K562 (cell line): ENCODE measurements at regions not wholly inside any gene's neighbourhood (a gene's known extent, or its start where the extent isn't known, plus 50 kb on each side); places are given as distances from the start of the nearest gene placed in this dataset.

ENCODE experiments used
- ATAC-seq: fragments of 200-7000 bp; cut with Tn5 transposase; 3 replicates; pipeline ENCODE4 v1.9.1; 2020; ENCODE audit warnings: moderate library complexity
- BruUV-seq: library from RNA; stranded (reverse); fragments of 400-500 nt; replicated peaks from 2 replicates; lab custom pipeline; 2021; lab: Mats Ljungman, UMichigan
- CTCF ChIA-PET: fragments of 300-600 bp; formaldehyde crosslinking; extraction: SDS; loops from one replicate; lab custom pipeline; 2021; ENCODE audit warnings: low intra/inter-chr PET ratio; lab: Yijun Ruan, JAX
- POLR2A ChIA-PET: fragments of 300-600, 350-650 bp; sonication (Branson Sonifier 250); formaldehyde crosslinking; extraction: SDS; loops from one replicate; lab custom pipeline; 2021; ENCODE audit warnings: antibody characterized with exemption, inconsistent platforms; lab: Yijun Ruan, JAX
- DNase-seq, 4 experiments: peaks; one replicate each; pipeline versions ENCODE4 v3.0.0 to v3.0.0-alpha.2; 2011 to 2018; ENCODE audit warnings: low spot score in 3 of 4, mixed read lengths in 3 of 4; ENCODE audit errors: extremely low read depth in 1 of 4
- FAIRE-seq: peaks from 2 replicates; lab custom pipeline; 2011; peaks lifted over from hg19 to GRCh38; lab: Jason Lieb, UNC
- H2AFZ ChIP-seq: 2 replicates; pipeline ENCODE4 v1.6.0; 2011; ENCODE audit warnings: low read depth, low read length, control low read depth, inconsistent platforms
- H3K27ac ChIP-seq: fragments of 200-600 bp; 3 replicates; pipeline ENCODE4 v1.8.0; 2011; ENCODE audit warnings: low read depth, mild to moderate bottlenecking, control low read depth, inconsistent platforms, low read length, moderate library complexity, mixed read lengths; ENCODE audit errors: extremely low read depth
- H3K27me3 ChIP-seq, 2 experiments: fragments of 300-600 bp in 1 of 2; 2 replicates in 1 of 2; 3 replicates in 1 of 2; pipeline versions ENCODE4 v1.6.0 to v1.8.0; 2011; ENCODE audit warnings: inconsistent platforms in 2 of 2, low read length in 2 of 2, mild to moderate bottlenecking in 1 of 2, mixed read lengths in 1 of 2, moderate library complexity in 1 of 2; ENCODE audit not compliant: control insufficient read depth in 2 of 2, insufficient read depth in 2 of 2
- H3K36me3 ChIP-seq: fragments of 300-600 bp; 3 replicates; pipeline ENCODE4 v1.8.0; 2011; ENCODE audit warnings: mild to moderate bottlenecking, low read length, inconsistent platforms; ENCODE audit not compliant: control insufficient read depth, insufficient read depth
- H3K4me1 ChIP-seq, 2 experiments: fragments of 200-600 bp in 1 of 2; replicated peaks in 1 of 2; 2 replicates in 1 of 2; 3 replicates in 1 of 2; pipeline versions ENCODE4 v1.5.1 to v1.8.0; 2011; ENCODE audit warnings: inconsistent platforms in 2 of 2, low read length in 2 of 2, mild to moderate bottlenecking in 1 of 2, mixed read lengths in 1 of 2, moderate library complexity in 1 of 2; ENCODE audit not compliant: control insufficient read depth in 2 of 2, insufficient read depth in 2 of 2
- H3K4me2 ChIP-seq: 2 replicates; pipeline ENCODE4 v1.6.1; 2011; ENCODE audit warnings: low read length, control low read depth, inconsistent platforms, mixed read lengths; ENCODE audit not compliant: insufficient read depth
- H3K4me3 ChIP-seq: fragments of 200-600 bp; sonication (generic), shearing (Covaris generic); 2 replicates; pipeline ENCODE4 v1.5.1; 2016; ENCODE audit warnings: control low read depth, inconsistent platforms
- H3K79me2 ChIP-seq: fragments of 200-600 bp; 3 replicates; pipeline ENCODE4 v1.8.0; 2011; ENCODE audit warnings: low read length, inconsistent platforms; ENCODE audit not compliant: control insufficient read depth, insufficient read depth
- H3K9ac ChIP-seq, 2 experiments: 2 replicates each; pipeline versions ENCODE4 v1.6.0 to v1.6.1; 2011; ENCODE audit warnings: low read depth in 2 of 2, low read length in 2 of 2, control low read depth in 1 of 2, inconsistent platforms in 1 of 2, mild to moderate bottlenecking in 1 of 2, mixed read lengths in 1 of 2; ENCODE audit not compliant: insufficient read depth in 1 of 2
- H3K9me1 ChIP-seq: one replicate; pipeline ENCODE4 v1.6.0; 2011; ENCODE audit warnings: inconsistent platforms, mild to moderate bottlenecking, low read length, moderate library complexity; ENCODE audit not compliant: control insufficient read depth, insufficient read depth
- H3K9me3 ChIP-seq: replicated peaks from 2 replicates; pipeline ENCODE4 v1.5.1; 2011; ENCODE audit warnings: low read depth, low read length, inconsistent platforms; ENCODE audit not compliant: control insufficient read depth, insufficient read depth
- H4K20me1 ChIP-seq: replicated peaks from 2 replicates; pipeline ENCODE4 v1.6.1; 2011; ENCODE audit warnings: low read length, inconsistent platforms, mixed read lengths; ENCODE audit not compliant: control insufficient read depth, insufficient read depth
- ESRRB ChIP-seq: fragments of 250-450 bp; sonication (Bioruptor Pico); IDR thresholded peaks from 2 replicates; pipeline ENCODE4 v1.5.0; 2020; ENCODE audit warnings: mild to moderate bottlenecking, moderate library complexity, borderline replicate concordance
- HBP1 ChIP-seq: fragments of 450-650 bp; formaldehyde crosslinking; IDR thresholded peaks from 2 replicates; pipeline ENCODE4 v1.4.0; 2022; ENCODE audit warnings: missing genetic modification characterization
- HES1 ChIP-seq: fragments of 450-650 bp; IDR thresholded peaks from 2 replicates; pipeline ENCODE4 v1.6.1; 2016; ENCODE audit warnings: low read depth, mild to moderate bottlenecking, moderate library complexity
- KDM1A ChIP-seq, 2 experiments: fragments of 450-650 bp; IDR thresholded peaks; 2 replicates each; pipeline ENCODE4 v1.6.1; 2016; ENCODE audit warnings: mild to moderate bottlenecking in 2 of 2
- KLF6 ChIP-seq: fragments of 250-450 bp; sonication (Bioruptor Pico); IDR thresholded peaks from 2 replicates; pipeline ENCODE4 v1.4.0; 2020; ENCODE audit warnings: mild to moderate bottlenecking, moderate library complexity, borderline replicate concordance
- MED1 ChIP-seq: sonication (generic); formaldehyde crosslinking; IDR thresholded peaks from 2 replicates; pipeline ENCODE4 v1.8.1; 2023; ENCODE audit warnings: missing genetic modification reagents, borderline replicate concordance
- MTA1 ChIP-seq: fragments of 450-650 bp; IDR thresholded peaks from 2 replicates; pipeline ENCODE4 v1.6.1; 2017; ENCODE audit warnings: borderline replicate concordance
- MXD1 ChIP-seq: fragments of 250-450 bp; sonication (Bioruptor Pico); IDR thresholded peaks from 2 replicates; pipeline ENCODE4 v1.8.0; 2021; ENCODE audit warnings: borderline replicate concordance, mild to moderate bottlenecking, moderate library complexity; ENCODE audit not compliant: poor library complexity, severe bottlenecking
- NR4A1 ChIP-seq, 2 experiments: fragments of 250-450 bp in 1 of 2; fragments of 450-650 bp in 1 of 2; sonication (Bioruptor Pico) in 1 of 2; IDR thresholded peaks; 2 replicates each; pipeline versions ENCODE4 v1.4.0 to v1.6.1; 2016 to 2020; ENCODE audit warnings: mild to moderate bottlenecking in 2 of 2, missing compliant biosample characterization in 1 of 2, missing genetic modification characterization in 1 of 2, moderate library complexity in 1 of 2
- PPARD ChIP-seq: fragments of 250-450 bp; sonication (Bioruptor Pico); IDR thresholded peaks from 2 replicates; pipeline ENCODE4 v1.8.0; 2022; ENCODE audit warnings: inconsistent platforms, mild to moderate bottlenecking, moderate library complexity
- SMAD4 ChIP-seq: fragments of 250-450 bp; sonication (Bioruptor Pico); conservative IDR thresholded peaks from 2 replicates; pipeline ENCODE4 v1.8.0; 2021; ENCODE audit warnings: inconsistent platforms, mild to moderate bottlenecking, moderate library complexity
- SOX6 ChIP-seq: fragments of 450-650 bp; IDR thresholded peaks from 2 replicates; pipeline ENCODE4 v1.6.1; 2014; ENCODE audit warnings: mild to moderate bottlenecking
- TFAM ChIP-seq: fragments of 250-450 bp; sonication (Bioruptor Pico); conservative IDR thresholded peaks from 2 replicates; pipeline ENCODE4 v1.5.0; 2021; ENCODE audit warnings: mild to moderate bottlenecking, moderate library complexity
- XRCC5 ChIP-seq: fragments of 200-400 bp; formaldehyde crosslinking; IDR thresholded peaks from 2 replicates; pipeline ENCODE4 v1.6.1; 2017; ENCODE audit warnings: low read depth, mild to moderate bottlenecking, low read length
- ZFPM2 ChIP-seq: fragments of 250-450 bp; sonication (Bioruptor Pico); IDR thresholded peaks from 2 replicates; pipeline ENCODE4 v1.5.1; 2022; ENCODE audit warnings: mild to moderate bottlenecking
- ZNF175 ChIP-seq: fragments of 200-800 bp; sonication (Bioruptor generic); IDR thresholded peaks from 2 replicates; pipeline ENCODE4 v1.6.1; 2016; ENCODE audit warnings: low read depth, mild to moderate bottlenecking, missing genetic modification characterization, missing compliant biosample characterization
- ZNF764 ChIP-seq: fragments of 250-450 bp; sonication (Bioruptor Pico); IDR thresholded peaks from 2 replicates; pipeline ENCODE4 v1.4.0; 2020; ENCODE audit warnings: low read depth, mild to moderate bottlenecking, moderate library complexity
- WGBS: fragments of 100-300 bp; shearing (Covaris generic); methylation state at CpG from one replicate; pipeline ENCODE4 v1.1.6; 2016; ENCODE audit warnings: low coverage, mixed read lengths; ENCODE audit not compliant: insufficient coverage; ENCODE audit errors: missing lambda C conversion rate; 5-methylcytosine and 5-hydroxymethylcytosine counted together
- in situ Hi-C: fragments of 300-500 bp; cut with MboI; formaldehyde crosslinking; loops from 4 replicates; pipeline ENCODE4 v1.15.0; 2018; ENCODE audit warnings: inconsistent platforms, mixed read lengths
- intact Hi-C: fragments of 100-400 bp; cut with micrococcal nuclease; formaldehyde crosslinking; loops from 2 replicates; pipeline ENCODE4 v1.14.2; 2022
- TF ChIP-seq, protein P1 (sequence below): fragments of 250-450 bp; sonication (Bioruptor Pico); IDR thresholded peaks from 2 replicates; pipeline ENCODE4 v1.8.0; 2022; ENCODE audit warnings: moderate library complexity, mild to moderate bottlenecking, inconsistent platforms

DNA sequence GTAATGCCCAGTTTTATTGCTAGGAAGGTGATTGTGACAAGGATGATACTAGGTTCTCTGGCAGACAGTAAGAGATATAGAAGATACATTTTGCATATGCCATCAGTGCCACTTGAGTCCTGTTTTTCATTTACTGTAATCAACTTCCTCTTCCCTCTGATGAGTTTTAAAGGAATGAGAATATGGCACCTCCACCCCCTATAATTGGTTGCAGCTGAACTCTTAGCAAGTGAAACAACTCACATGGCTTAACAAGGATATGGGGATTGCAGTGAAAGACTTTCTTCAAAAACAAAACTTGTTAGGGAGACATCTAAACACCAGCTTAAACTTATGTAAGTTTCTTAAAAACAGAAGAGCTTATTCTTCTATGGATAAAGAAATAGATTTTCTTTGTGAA is 90.0 kb downstream of the AREG start (continued):
- TF ChIP-seq KLF6 (CRISPR knock-in tag) = no peak
- TF ChIP-seq KDM1A (IDR thresholded peaks at IDR 0.05) = no peak
- no peak for TF ChIP-seq ESRRB

DNA sequence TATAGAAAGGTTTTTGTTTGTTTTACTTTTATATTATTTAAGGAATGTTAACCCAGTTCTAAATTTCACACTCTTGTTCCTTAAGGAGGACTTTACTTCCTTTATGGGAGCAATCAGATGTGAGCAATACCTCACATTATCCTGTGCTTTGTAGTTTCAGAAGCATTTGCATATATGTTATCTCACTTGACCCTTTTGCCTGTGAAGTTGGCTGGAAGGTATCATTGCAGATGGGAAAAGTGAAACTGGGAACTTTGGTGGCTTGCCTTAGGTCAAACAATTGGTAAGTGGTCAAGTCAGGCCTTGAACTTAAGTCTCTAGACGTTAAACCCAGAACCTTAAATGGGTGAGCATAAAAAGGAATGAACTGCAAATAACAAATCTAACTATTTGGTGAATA is 90.6 kb downstream of the AREG start:
- Histone ChIP-seq H3K4me1 (peaks cover 0 to 10% of the 10 kb centered on the region in 2 experiments; a peak in 1 of 5 replicates), H3K9me1 (no peaks in the 10 kb centered on the region), H3K79me2 (no peaks in the 10 kb centered on the region), H3K4me3 (no peak overlapping the region), H3K9me3 (no peaks in the 10 kb centered on the region), H3K27me3 (no peaks in the 10 kb centered on the region), H3K36me3 (no peaks in the 10 kb centered on the region), H4K20me1 (no peaks in the 10 kb centered on the region), H3K9ac (no peak overlapping the region), H3K27ac (no peak overlapping the region), H2AFZ (peak overlapping the region; percentile 42), H3K4me2 (no peak overlapping the region)
- ChIA-PET POLR2A (no interaction called here), CTCF (interaction anchor here (1.3 kb wide), 1 partner anchor 88 kb away, joined by 4 read pairs; no protein-coding TSS in a partner anchor)
- ATAC-seq (peak; percentile 8; the same call in 2 of the 3 replicates), DNase-seq (peak in 1 of 4 experiments; percentile 21), FAIRE-seq (no peak)
- WGBS = 18% methylated on average over 1 of the region's 1 CpG
- in situ Hi-C loops (loop anchor here (10.0 kb wide), 3 partner anchors 129 to 221 kb away; no protein-coding TSS in a partner anchor), intact Hi-C loops (no loop called here)
- BruUV-seq = no TSS peak
- TF ChIP-seq SMAD4 (CRISPR knock-in tag) (no peak), HBP1 (CRISPR knock-in tag) (no peak), ZNF764 (CRISPR knock-in tag) (no peak), NR4A1 (CRISPR knock-in tag; IDR thresholded peaks at IDR 0.05) (no peak), NR4A1 (tag; IDR thresholded peaks at IDR 0.05) (no peak), MED1 (CRISPR knock-in tag) (no peak), XRCC5 (no peak), HES1 (no peak), ZNF175 (CRISPR knock-in tag) (0 out of 2 replicates have a peak, but pooled peaks have one; percentile 16), ZFPM2 (CRISPR knock-in tag) (no peak), MTA1 (no peak), MXD1 (CRISPR knock-in tag) (no peak), PPARD (CRISPR knock-in tag) (no peak), SOX6 (peak; percentile 52; the same call in 1 of the 2 replicates), TFAM (no peak)
- TF ChIP-seq, protein P1, sequence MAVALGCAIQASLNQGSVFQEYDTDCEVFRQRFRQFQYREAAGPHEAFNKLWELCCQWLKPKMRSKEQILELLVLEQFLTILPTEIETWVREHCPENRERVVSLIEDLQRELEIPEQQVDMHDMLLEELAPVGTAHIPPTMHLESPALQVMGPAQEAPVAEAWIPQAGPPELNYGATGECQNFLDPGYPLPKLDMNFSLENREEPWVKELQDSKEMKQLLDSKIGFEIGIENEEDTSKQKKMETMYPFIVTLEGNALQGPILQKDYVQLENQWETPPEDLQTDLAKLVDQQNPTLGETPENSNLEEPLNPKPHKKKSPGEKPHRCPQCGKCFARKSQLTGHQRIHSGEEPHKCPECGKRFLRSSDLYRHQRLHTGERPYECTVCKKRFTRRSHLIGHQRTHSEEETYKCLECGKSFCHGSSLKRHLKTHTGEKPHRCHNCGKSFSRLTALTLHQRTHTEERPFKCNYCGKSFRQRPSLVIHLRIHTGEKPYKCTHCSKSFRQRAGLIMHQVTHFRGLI (CRISPR knock-in tag) = no peak
